GM23248 (cell line): ENCODE measurements at regions not wholly inside any gene's neighbourhood (a gene's known extent, or its start where the extent isn't known, plus 50 kb on each side); places are given as distances from the start of the nearest gene placed in this dataset.
A peak's percentile ranks its signal among the peaks of the same experiment; 100 is the strongest.

Experiments used
- DNase-seq: peaks from one replicate; pipeline ENCODE4 v3.0.0-alpha.2; 2015
- H2AFZ ChIP-seq: fragments of 200-600 bp; sonication (generic); 2 replicates; pipeline ENCODE4 v1.6.1; 2016; ENCODE audit warnings: antibody characterized with exemption
- H3F3A ChIP-seq: fragments of 200-600 bp; sonication (generic); 2 replicates; pipeline ENCODE4 v1.6.1; 2016; ENCODE audit warnings: mild to moderate bottlenecking, antibody characterized with exemption, mixed run types; ENCODE audit not compliant: insufficient read depth
- H3K27ac ChIP-seq: fragments of 200-600 bp; sonication (generic); 2 replicates; pipeline ENCODE4 v1.5.1; 2016; ENCODE audit warnings: mild to moderate bottlenecking
- H3K27me3 ChIP-seq: fragments of 200-600 bp; sonication (generic); replicated peaks from 2 replicates; pipeline ENCODE4 v1.6.1; 2016; ENCODE audit warnings: mild to moderate bottlenecking; ENCODE audit not compliant: insufficient read depth
- H3K36me3 ChIP-seq: fragments of 200-600 bp; sonication (generic); 2 replicates; pipeline ENCODE4 v1.6.1; 2016; ENCODE audit warnings: low read depth, mild to moderate bottlenecking
- H3K4me1 ChIP-seq: fragments of 200-600 bp; sonication (generic); 2 replicates; pipeline ENCODE4 v1.6.1; 2016; ENCODE audit warnings: mild to moderate bottlenecking; ENCODE audit not compliant: insufficient read depth
- H3K4me2 ChIP-seq: fragments of 200-600 bp; sonication (generic); one replicate; pipeline ENCODE4 v1.6.1; 2016; ENCODE audit warnings: mild to moderate bottlenecking; ENCODE audit not compliant: unreplicated experiment
- H3K4me3 ChIP-seq: fragments of 200-600 bp; sonication (generic); 2 replicates; pipeline ENCODE4 v1.5.1; 2016; ENCODE audit warnings: mild to moderate bottlenecking
- H3K79me2 ChIP-seq: fragments of 200-600 bp; sonication (generic); 2 replicates; pipeline ENCODE4 v1.6.1; 2016; ENCODE audit warnings: mild to moderate bottlenecking; ENCODE audit not compliant: insufficient read depth
- H3K9ac ChIP-seq: fragments of 200-600 bp; sonication (generic); 2 replicates; pipeline ENCODE4 v1.6.1; 2016; ENCODE audit warnings: mild to moderate bottlenecking
- H3K9me2 ChIP-seq: fragments of 200-600 bp; sonication (generic); 2 replicates; pipeline ENCODE4 v1.6.1; 2016; ENCODE audit warnings: mixed run types, mild to moderate bottlenecking, moderate library complexity; ENCODE audit not compliant: insufficient read depth
- H3K9me3 ChIP-seq: fragments of 200-600 bp; sonication (generic); one replicate; pipeline ENCODE4 v1.6.1; 2017; ENCODE audit warnings: low read depth
- H4K20me1 ChIP-seq: fragments of 200-600 bp; sonication (generic); 2 replicates; pipeline ENCODE4 v1.6.0; 2016; ENCODE audit not compliant: insufficient read depth
- EZH2 ChIP-seq: fragments of 200-600 bp; sonication (generic); IDR thresholded peaks from 2 replicates; pipeline ENCODE4 v1.6.1; 2018; ENCODE audit warnings: antibody characterized with exemption, mild to moderate bottlenecking; ENCODE audit not compliant: insufficient read depth, poor library complexity, severe bottlenecking
- EZH2phosphoT487 ChIP-seq: fragments of 200-600 bp; sonication (generic); IDR thresholded peaks from 2 replicates; pipeline ENCODE4 v1.6.1; 2018; ENCODE audit warnings: antibody characterized with exemption, moderate library complexity, mild to moderate bottlenecking, low read depth; ENCODE audit not compliant: insufficient read depth
- WGBS, 2 experiments: methylation state at CpG; one replicate each; pipeline ENCODE4 v1.1.6; 2015 to 2017; ENCODE audit warnings: low lambda C conversion rate in 2 of 2, low coverage in 1 of 2; ENCODE audit errors: missing lambda C conversion rate in 2 of 2; 5-methylcytosine and 5-hydroxymethylcytosine counted together
- in situ Hi-C: fragments of 300-500 bp; cut with MboI; formaldehyde crosslinking; loops from 2 replicates; pipeline ENCODE4 v1.15.0; 2020

GRCh38 chr10:90195288-90195840, 494.0 kb downstream of the KIF20B start:
- in situ Hi-C loops: no loop called here
- Histone ChIP-seq H4K20me1 (no peaks in the 10 kb centered on the region), H3K9me3 (no peaks in the 10 kb centered on the region), H3K4me2 (no peak overlapping the region), H3K27ac (no peak overlapping the region), H3K79me2 (no peaks in the 10 kb centered on the region), H3K27me3 (no peaks in the 10 kb centered on the region), H3K9me2 (no peaks in the 10 kb centered on the region), H2AFZ (no peak overlapping the region), H3K9ac (no peak overlapping the region), H3K4me3 (no peak overlapping the region), H3F3A (no peaks in the 10 kb centered on the region), H3K4me1 (no peaks in the 10 kb centered on the region), H3K36me3 (no peaks in the 10 kb centered on the region)
- DNase-seq: no peak
- TF ChIP-seq EZH2 (no peak), EZH2phosphoT487 (no peak)
- WGBS, 2 experiments: 6 to 9% methylated on average over 3 of the region's 3 CpGs

- Histone ChIP-seq H3K4me3 (no peak overlapping the region), H3K9me2 (no peaks in the 10 kb centered on the region), H4K20me1 (no peaks in the 10 kb centered on the region), H3K27ac (no peak overlapping the region), H3K4me1 (no peaks in the 10 kb centered on the region), H3K79me2 (no peaks in the 10 kb centered on the region), H3K27me3 (no peaks in the 10 kb centered on the region), H3K9ac (no peak overlapping the region), H2AFZ (no peak overlapping the region), H3F3A (no peaks in the 10 kb centered on the region), H3K4me2 (no peak overlapping the region), H3K36me3 (no peaks in the 10 kb centered on the region), H3K9me3 (no peaks in the 10 kb centered on the region)
- in situ Hi-C loops: no loop called here
- TF ChIP-seq EZH2: no peak
- TF ChIP-seq EZH2phosphoT487: no peak
- DNase-seq: peak; percentile 5
These were observed 496.4 kb downstream of the KIF20B start for GRCh38 chr10:90197766-90198165.

- H3K79me2 ChIP-seq: no peaks in the 10 kb centered on the region
- no peak overlapping the region for H3K4me3 ChIP-seq
- no peak overlapping the region for H2AFZ ChIP-seq
- no peak for DNase-seq
- no peak overlapping the region for H3K4me2 ChIP-seq
- no peaks in the 10 kb centered on the region for H4K20me1 ChIP-seq
- H3K27ac ChIP-seq: no peak overlapping the region
- no peaks in the 10 kb centered on the region for H3K9me2 ChIP-seq
- 7 to 15% methylated on average over 2 of the region's 2 CpGs for WGBS, 2 experiments
- H3K27me3 ChIP-seq: no peaks in the 10 kb centered on the region
- H3K4me1 ChIP-seq: no peaks in the 10 kb centered on the region
- H3F3A ChIP-seq: no peaks in the 10 kb centered on the region
- no peak overlapping the region for H3K9ac ChIP-seq
- H3K36me3 ChIP-seq: no peaks in the 10 kb centered on the region
- in situ Hi-C loops: no loop called here
- no peaks in the 10 kb centered on the region for H3K9me3 ChIP-seq
- TF ChIP-seq EZH2 (no peak), EZH2phosphoT487 (no peak)
These were observed 497.7 kb downstream of the KIF20B start for GRCh38 chr10:90199093-90199492.

GRCh38 chr10:90199513-90199912, 498.1 kb downstream of the KIF20B start:
- Histone ChIP-seq H2AFZ (no peak overlapping the region), H3K27ac (no peak overlapping the region), H3K27me3 (no peaks in the 10 kb centered on the region), H3K9ac (no peak overlapping the region), H3K9me3 (no peaks in the 10 kb centered on the region), H3K4me3 (no peak overlapping the region), H3K4me1 (no peaks in the 10 kb centered on the region), H3K4me2 (no peak overlapping the region), H4K20me1 (no peaks in the 10 kb centered on the region), H3K79me2 (no peaks in the 10 kb centered on the region), H3F3A (no peaks in the 10 kb centered on the region), H3K9me2 (no peaks in the 10 kb centered on the region), H3K36me3 (no peaks in the 10 kb centered on the region)
- TF ChIP-seq EZH2phosphoT487: no peak
- in situ Hi-C loops: no loop called here
- no peak for DNase-seq
